HG03103 (cell line): ENCODE measurements at regions not wholly inside any gene's neighbourhood (a gene's known extent, or its start where the extent isn't known, plus 50 kb on each side); places are given as distances from the start of the nearest gene placed in this dataset.

Experiments
- ATAC-seq: cut with Tn5 transposase; IDR thresholded peaks from one replicate; pipeline ENCODE4 v1.9.1; 2021; ENCODE audit warnings: low read depth; ENCODE audit not compliant: unreplicated experiment

DNA sequence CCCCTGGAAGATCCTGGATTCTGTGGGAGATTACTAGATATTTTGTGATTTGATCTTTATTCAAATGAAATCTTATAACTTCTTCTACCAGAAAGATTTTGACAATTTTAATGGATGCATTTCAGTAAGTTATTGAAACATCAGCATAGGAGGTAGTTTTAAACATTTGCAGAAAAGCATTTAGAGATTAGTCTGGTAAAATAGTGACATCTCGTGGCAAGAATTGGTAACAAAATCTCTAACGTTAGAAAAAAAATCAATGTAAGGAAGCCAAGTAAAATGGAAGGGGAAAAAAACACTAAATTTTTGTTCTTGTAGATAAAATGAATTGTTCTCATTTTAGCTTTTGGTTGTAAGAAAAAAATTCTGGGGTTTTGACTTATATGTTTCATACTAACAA is 73.3 kb downstream of the TASL start:
- ATAC-seq, result no peak

DNA sequence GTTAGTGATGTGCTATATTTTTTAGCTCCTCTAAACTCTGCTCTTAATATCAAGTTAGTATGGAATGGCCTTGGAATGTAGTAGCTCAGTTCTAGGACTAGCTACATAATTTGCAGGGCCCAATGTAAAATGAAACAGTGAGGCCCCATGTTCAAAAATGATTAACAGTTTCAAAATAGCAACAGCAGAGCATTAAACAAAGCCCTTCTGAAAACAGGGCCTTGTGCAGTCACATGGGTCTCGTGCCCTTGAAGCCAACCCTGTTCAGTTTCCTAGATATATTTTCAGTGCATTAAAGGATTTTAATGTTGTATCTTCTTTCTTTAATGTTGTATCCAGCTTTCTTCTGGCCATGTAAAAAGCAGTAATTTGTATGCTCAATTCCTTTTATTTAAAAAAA is 82.1 kb downstream of the TASL start:
- no peak for ATAC-seq

- ATAC-seq, result no peak
Measured at GRCh38 chrX:30493348-30493747, 84.2 kb downstream of the TASL start.

- ATAC-seq, result no peak
Measured at GRCh38 chrX:30489323-30489722, 88.2 kb downstream of the TASL start.

DNA sequence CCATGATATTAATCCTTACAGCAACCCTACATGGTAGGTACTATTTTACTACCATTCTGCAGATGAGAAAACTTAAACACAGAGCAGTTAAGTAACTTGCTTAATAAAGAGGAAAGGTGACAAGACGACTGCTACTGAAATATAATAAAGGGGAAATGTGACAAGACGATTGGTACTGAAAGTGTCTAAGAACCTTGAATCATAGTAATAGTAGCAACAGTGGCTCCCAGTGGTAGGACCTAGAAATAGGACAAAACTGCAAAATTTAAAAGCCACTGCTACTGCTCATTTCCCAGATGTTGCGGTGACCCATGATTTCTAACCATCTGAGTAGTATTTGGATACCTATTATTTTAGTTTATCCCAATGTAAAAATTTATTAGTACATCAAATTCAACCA is 89.5 kb downstream of the TASL start:
- peak; percentile 76 for ATAC-seq

DNA sequence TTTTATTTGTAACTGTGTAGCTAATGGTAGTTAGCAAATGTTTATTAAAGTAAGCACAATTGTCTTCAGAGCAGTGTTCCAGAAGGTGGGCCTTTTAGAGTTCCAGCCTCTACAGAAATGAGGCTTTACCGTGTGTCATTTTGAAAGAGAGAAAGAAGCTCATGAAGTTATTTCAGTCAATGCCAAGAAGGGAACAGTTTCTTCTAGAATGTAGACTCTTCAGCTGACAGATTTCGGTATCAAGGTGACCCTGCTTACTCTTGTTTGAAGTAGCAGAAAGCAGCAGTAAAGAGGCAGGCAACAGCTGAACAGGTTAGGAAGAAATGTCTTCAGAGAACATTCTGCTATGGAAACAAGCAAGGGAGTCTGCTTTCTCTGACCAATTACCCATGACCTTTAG is 93.6 kb downstream of the TASL start:
- no peak for ATAC-seq

GRCh38 chrX:30468471-30468870 is 109.1 kb downstream of the TASL start:
- no peak for ATAC-seq
